T1000 (cell line): ENCODE measurements at regions not wholly inside any gene's neighbourhood (a gene's known extent, or its start where the extent isn't known, plus 50 kb on each side); places are given as distances from the start of the nearest gene placed in this dataset.
"Not testable (repeated sequence)": the region's sequence is repeated elsewhere in the genome, so short reads cannot be mapped to it uniquely, and the experiment has no call there.

Experiments used
- DNase-seq: peaks from one replicate; lab custom pipeline; 2025; ENCODE audit warnings: mixed read lengths; lab: John Stamatoyannopoulos, UW

GRCh38 chr7:131640686-131641085, 84.3 kb upstream of the PODXL start:
- no peak for DNase-seq

- DNase-seq, result no peak
These were observed 82.4 kb upstream of the PODXL start for GRCh38 chr7:131638641-131639430.

GRCh38 chr7:131637859-131638258, 81.4 kb upstream of the PODXL start:
- DNase-seq, result no peak

- DNase-seq, result no peak
These were observed 79.7 kb upstream of the PODXL start for GRCh38 chr7:131636092-131636491.

GRCh38 chr7:131634197-131634596, 77.8 kb upstream of the PODXL start:
- DNase-seq, result not testable (repeated sequence)

- DNase-seq, result no peak
These were observed 77.0 kb upstream of the PODXL start for GRCh38 chr7:131633342-131633843.

GRCh38 chr7:131630427-131630826, 74.0 kb upstream of the PODXL start:
- no peak for DNase-seq

- no peak for DNase-seq
These were observed 72.9 kb upstream of the PODXL start for GRCh38 chr7:131629217-131629882.

GRCh38 chr7:131628634-131629033, 72.2 kb upstream of the PODXL start:
- no peak for DNase-seq

GRCh38 chr7:131627735-131628190, 71.3 kb upstream of the PODXL start:
- no peak for DNase-seq

GRCh38 chr7:131626643-131627042, 70.2 kb upstream of the PODXL start:
- DNase-seq, result no peak

- peak; percentile 66 for DNase-seq
These were observed 69.5 kb upstream of the PODXL start for GRCh38 chr7:131625817-131626372.

- not testable (repeated sequence) for DNase-seq
These were observed 68.9 kb upstream of the PODXL start for GRCh38 chr7:131625345-131625744.

- DNase-seq, result no peak
These were observed 68.1 kb upstream of the PODXL start for GRCh38 chr7:131624536-131624935.

- DNase-seq, result no peak
These were observed 66.7 kb upstream of the PODXL start for GRCh38 chr7:131623154-131623553.

GRCh38 chr7:131621652-131622051, 65.2 kb upstream of the PODXL start:
- DNase-seq, result no peak

- no peak for DNase-seq
These were observed 64.5 kb upstream of the PODXL start for GRCh38 chr7:131620673-131621609.

- DNase-seq, result no peak
These were observed 63.2 kb upstream of the PODXL start for GRCh38 chr7:131619336-131620305.

GRCh38 chr7:131618391-131618790, 62.0 kb upstream of the PODXL start:
- DNase-seq, result no peak

- no peak for DNase-seq
These were observed 60.2 kb upstream of the PODXL start for GRCh38 chr7:131616487-131617200.
